Naive thymus-derived CD8-positive, alpha-beta T cell (primary cell): ENCODE measurements at regions not wholly inside any gene's neighbourhood (a gene's known extent, or its start where the extent isn't known, plus 50 kb on each side); places are given as distances from the start of the nearest gene placed in this dataset.
A peak's percentile ranks its signal among the peaks of the same experiment; 100 is the strongest.

Source experiments
- ATAC-seq, 2 donors: fragments of 150-1000 bp; cut with Tn5 transposase in 1 of 2; sonication (Bioruptor Pico), chemical (Tn5 transposase) in 1 of 2; 1 replicate in 1 of 2; 2 replicates in 1 of 2; pipeline ENCODE4 v1.10.0; 2021; ENCODE audit warnings: mild to moderate bottlenecking in 2 of 2, moderate library complexity in 2 of 2
- POLR2A ChIA-PET: fragments of 350-600 bp; sonication (Branson Sonifier 250); formaldehyde crosslinking; loops from one replicate; lab custom pipeline; 2021; ENCODE audit warnings: antibody characterized with exemption; lab: Charles Lee
- DNase-seq, 10 donors: peaks; one replicate each; pipeline versions ENCODE4 v3.0.0 to v3.0.0-alpha.2; 2020 to 2022
- H3K27ac Mint-ChIP-seq, 10 donors: one replicate each; pipeline ENCODE4 v1.8.0; 2020 to 2022; ENCODE audit warnings: mild to moderate bottlenecking in 10 of 10, mixed read lengths in 10 of 10, moderate library complexity in 4 of 10, inconsistent platforms in 1 of 10
- H3K27me3 Mint-ChIP-seq, 5 donors: one replicate each; pipeline ENCODE4 v1.8.0; 2021 to 2022; ENCODE audit warnings: mixed read lengths in 5 of 5
- H3K36me3 Mint-ChIP-seq, 3 donors: one replicate each; pipeline ENCODE4 v1.8.0; 2020 to 2022; ENCODE audit warnings: mixed read lengths in 3 of 3, mild to moderate bottlenecking in 2 of 3, inconsistent platforms in 1 of 3
- H3K4me1 Mint-ChIP-seq, 4 donors: one replicate each; pipeline ENCODE4 v1.8.0; 2021 to 2022; ENCODE audit warnings: mixed read lengths in 4 of 4
- H3K4me3 Mint-ChIP-seq, 10 donors: one replicate each; pipeline ENCODE4 v1.8.0; 2020 to 2022; ENCODE audit warnings: mild to moderate bottlenecking in 10 of 10, mixed read lengths in 10 of 10, moderate library complexity in 6 of 10, inconsistent platforms in 1 of 10
- H3K9me3 Mint-ChIP-seq, 9 donors: one replicate each; pipeline ENCODE4 v1.8.0; 2020 to 2022; ENCODE audit warnings: mixed read lengths in 9 of 9, mild to moderate bottlenecking in 3 of 9, inconsistent platforms in 1 of 9, moderate library complexity in 1 of 9

DNA sequence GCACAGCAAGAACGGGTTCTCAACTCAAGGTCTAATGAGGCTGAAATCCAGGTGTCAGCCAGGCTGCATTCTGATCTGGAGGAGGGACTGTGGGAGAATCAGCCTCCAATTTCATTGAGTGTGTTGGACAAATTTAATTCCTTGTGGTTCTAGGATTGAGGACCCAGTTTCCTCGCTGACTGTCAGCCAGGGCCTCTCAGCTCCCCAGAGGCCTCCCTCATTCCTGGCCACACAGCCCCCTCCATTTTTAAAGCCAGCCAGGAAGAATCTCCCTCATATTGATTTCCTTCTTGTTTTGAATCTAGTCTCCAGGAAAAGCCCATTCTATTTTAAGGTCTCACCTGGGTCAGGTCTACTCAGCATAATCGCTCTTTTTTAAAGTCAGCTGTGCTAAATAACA lies 73.7 kb upstream of the ARMC2 start:
- POLR2A ChIA-PET = no interaction called here
- Mint-ChIP-seq H3K4me1 (peaks cover 0 to 2% (median 0%) of the 10 kb centered on the region in 4 donors), H3K9me3 (no peaks in the 10 kb centered on the region), H3K36me3 (peaks cover 0 to 7% (median 3%) of the 10 kb centered on the region in 3 donors), H3K27ac (no peak overlapping the region), H3K4me3 (no peak overlapping the region), H3K27me3 (peaks cover 0 to 4% (median 0%) of the 10 kb centered on the region in 5 donors)
- ATAC-seq (no peak), DNase-seq (no peak)

- no peak for DNase-seq
- peaks cover 0 to 2% (median 0%) of the 10 kb centered on the region in 5 donors for H3K27me3 Mint-ChIP-seq
- POLR2A ChIA-PET = interaction anchor here (1.3 kb wide), 1 partner anchor 8 kb away, joined by 3 read pairs; no protein-coding TSS in a partner anchor
- H3K4me3 Mint-ChIP-seq = no peak overlapping the region
- H3K27ac Mint-ChIP-seq = no peak overlapping the region
- no peaks in the 10 kb centered on the region for H3K9me3 Mint-ChIP-seq
- H3K4me1 Mint-ChIP-seq = peaks cover 2 to 15% (median 10%) of the 10 kb centered on the region in 4 donors
- H3K36me3 Mint-ChIP-seq = no peaks in the 10 kb centered on the region
- no peak for ATAC-seq
Observed at GRCh38 chr6:108777536-108777935, 70.7 kb upstream of the ARMC2 start.

- POLR2A ChIA-PET = interaction anchor here (1.3 kb wide), 1 partner anchor 9 kb away, joined by 3 read pairs; no protein-coding TSS in a partner anchor
- Mint-ChIP-seq H3K4me1 (peaks cover 2 to 19% (median 10%) of the 10 kb centered on the region in 4 donors), H3K9me3 (no peaks in the 10 kb centered on the region), H3K27me3 (peaks cover 0 to 2% (median 0%) of the 10 kb centered on the region in 5 donors), H3K27ac (peak overlapping the region in 1 of 10 donors; percentile 4), H3K36me3 (no peaks in the 10 kb centered on the region), H3K4me3 (no peak overlapping the region)
- DNase-seq (no peak), ATAC-seq (no peak)
Observed at GRCh38 chr6:108778421-108779186, 69.6 kb upstream of the ARMC2 start.

- Mint-ChIP-seq H3K4me1 (peaks cover 2 to 19% (median 10%) of the 10 kb centered on the region in 4 donors), H3K9me3 (no peaks in the 10 kb centered on the region), H3K27ac (peak overlapping the region in 1 of 10 donors; percentile 61), H3K27me3 (peaks cover 0 to 2% (median 0%) of the 10 kb centered on the region in 5 donors), H3K36me3 (no peaks in the 10 kb centered on the region), H3K4me3 (peak overlapping the region in 2 of 10 donors; percentile 28 to 35)
- ATAC-seq = no peak
- POLR2A ChIA-PET = interaction anchor here (0.6 kb wide), 1 partner anchor 186 kb away, joined by 3 read pairs; no protein-coding TSS in a partner anchor
- no peak for DNase-seq
Observed at GRCh38 chr6:108779536-108780275, 68.5 kb upstream of the ARMC2 start.

- no peaks in the 10 kb centered on the region for H3K36me3 Mint-ChIP-seq
- POLR2A ChIA-PET = interaction anchor here (0.6 kb wide), 1 partner anchor 955 kb away, joined by 5 read pairs; no protein-coding TSS in a partner anchor
- peaks cover 2 to 19% (median 10%) of the 10 kb centered on the region in 4 donors for H3K4me1 Mint-ChIP-seq
- H3K4me3 Mint-ChIP-seq = peak overlapping the region in 1 of 10 donors; percentile 3
- no peaks in the 10 kb centered on the region for H3K9me3 Mint-ChIP-seq
- ATAC-seq (no peak), DNase-seq (no peak)
- H3K27ac Mint-ChIP-seq = no peak overlapping the region
- peaks cover 0 to 2% (median 0%) of the 10 kb centered on the region in 5 donors for H3K27me3 Mint-ChIP-seq
Observed at GRCh38 chr6:108780784-108781183, 67.4 kb upstream of the ARMC2 start.

DNA sequence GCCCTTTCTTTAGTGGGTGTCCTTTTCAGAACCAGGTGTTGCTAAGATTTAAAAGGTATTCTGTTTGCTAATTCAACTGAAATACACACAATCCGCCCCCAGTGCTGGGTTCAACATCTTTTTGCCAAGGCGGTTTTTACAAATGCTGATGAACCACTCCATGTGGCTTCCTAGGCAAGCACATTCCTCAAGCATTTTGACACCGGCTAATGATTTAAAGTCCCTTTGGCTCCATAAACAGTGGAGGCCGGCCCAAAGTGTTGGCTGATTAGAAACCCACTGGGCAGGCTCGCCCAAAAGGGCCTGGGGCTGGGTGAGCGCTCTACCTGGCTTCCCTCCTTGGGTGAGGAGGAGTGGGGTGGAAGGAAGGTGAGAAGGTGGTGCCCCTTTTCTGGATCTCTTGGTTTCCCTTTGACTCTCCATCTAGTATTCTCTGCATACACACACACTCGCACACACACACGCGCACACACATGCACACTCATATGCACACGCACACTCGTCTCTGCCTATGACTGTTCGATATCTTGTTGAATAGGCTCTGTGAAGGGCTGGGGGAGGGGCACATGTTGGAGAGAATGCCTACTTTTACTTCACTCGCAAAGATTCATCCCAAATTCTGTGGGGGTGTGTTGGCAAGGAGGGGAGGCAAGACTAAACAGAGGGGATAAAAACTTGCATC lies 66.7 kb upstream of the ARMC2 start:
- no peaks in the 10 kb centered on the region for H3K9me3 Mint-ChIP-seq
- peaks cover 2 to 19% (median 10%) of the 10 kb centered on the region in 4 donors for H3K4me1 Mint-ChIP-seq
- peaks cover 0 to 2% (median 0%) of the 10 kb centered on the region in 5 donors for H3K27me3 Mint-ChIP-seq
- no peak for ATAC-seq
- H3K36me3 Mint-ChIP-seq = no peaks in the 10 kb centered on the region
- peak in 2 of 10 donors; percentile 5 to 9 for DNase-seq
- POLR2A ChIA-PET = interaction anchor here (2.1 kb wide), 1 partner anchor 223 kb away, joined by 8 read pairs; no protein-coding TSS in a partner anchor
- peak overlapping the region in 2 of 10 donors; percentile 54 to 57 for H3K27ac Mint-ChIP-seq
- H3K4me3 Mint-ChIP-seq = peak overlapping the region; percentile 77 to 93 (median 88)

DNA sequence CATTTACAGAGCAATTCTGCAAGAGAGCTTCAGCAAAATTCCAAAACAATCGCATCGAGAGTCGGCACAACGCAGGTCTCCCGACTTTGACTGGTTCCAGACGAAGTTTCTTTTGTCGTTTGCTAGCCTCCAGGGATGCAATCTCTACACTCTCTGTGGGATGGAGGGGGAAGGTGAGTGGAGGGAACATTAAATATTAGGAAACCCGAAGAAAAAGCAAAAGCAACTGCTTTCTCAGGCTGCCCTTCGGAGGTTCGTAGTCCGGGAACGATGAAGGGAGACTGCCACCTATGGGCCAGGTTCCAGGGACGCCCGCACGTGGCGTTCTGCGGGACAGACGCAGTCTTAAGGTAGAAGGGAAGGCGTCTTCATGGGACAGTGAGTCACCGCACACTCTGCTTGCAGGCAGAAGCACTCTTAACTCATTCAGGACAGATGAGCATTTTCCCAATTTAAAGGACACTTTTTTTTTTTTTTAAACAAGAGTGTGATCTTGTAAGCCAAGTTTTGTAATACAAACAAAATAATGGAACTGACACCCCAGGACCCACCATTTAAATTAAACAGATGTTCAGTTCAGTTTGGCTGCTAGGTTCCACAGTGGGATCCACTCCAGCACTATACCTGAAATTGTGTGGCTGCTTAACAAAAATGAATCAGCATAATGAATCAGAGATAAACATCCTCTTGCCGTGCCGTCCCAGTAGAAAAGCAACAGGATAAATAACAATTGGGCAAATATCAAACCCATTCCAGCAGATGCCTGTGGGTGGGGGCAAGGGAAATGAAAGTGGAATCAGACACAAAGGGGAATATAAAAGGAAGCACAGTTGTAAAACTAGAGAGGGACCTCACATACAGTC lies 65.8 kb upstream of the ARMC2 start:
- Mint-ChIP-seq H3K27me3 (peaks cover 0 to 2% (median 0%) of the 10 kb centered on the region in 5 donors), H3K4me1 (peaks cover 2 to 19% (median 10%) of the 10 kb centered on the region in 4 donors), H3K36me3 (no peaks in the 10 kb centered on the region), H3K4me3 (peak overlapping the region; percentile 77 to 93 (median 88)), H3K9me3 (no peaks in the 10 kb centered on the region), H3K27ac (peak overlapping the region in 4 of 10 donors; percentile 13 to 84 (median 61))
- POLR2A ChIA-PET = interaction anchor here (0.5 to 2.1 kb wide), 2 partner anchors 175 to 223 kb away, joined by 3 to 8 read pairs; no protein-coding TSS in a partner anchor
- peak; percentile 99 to 100 for ATAC-seq
- peak; percentile 58 to 86 (median 72) for DNase-seq

DNA sequence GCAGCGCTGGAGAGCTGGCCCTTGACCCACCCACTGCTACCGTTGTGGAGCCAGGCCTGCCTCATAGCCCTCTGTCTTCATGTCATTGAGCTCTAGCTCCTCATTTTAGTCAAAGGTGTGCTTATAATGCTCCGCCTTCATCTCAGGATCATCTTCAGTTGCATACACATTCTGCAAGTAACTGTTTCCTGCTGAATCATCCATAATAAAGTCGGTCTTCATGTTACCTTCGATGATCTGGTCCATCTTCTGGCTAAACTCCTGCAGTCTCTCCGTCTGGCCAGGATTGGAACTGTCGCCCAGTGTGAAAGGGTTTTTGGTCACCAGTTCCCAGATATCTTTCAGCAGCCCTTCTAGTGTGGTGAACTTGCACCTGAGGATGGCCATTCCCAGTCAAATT lies 62.6 kb upstream of the ARMC2 start:
- ATAC-seq = no peak

DNA sequence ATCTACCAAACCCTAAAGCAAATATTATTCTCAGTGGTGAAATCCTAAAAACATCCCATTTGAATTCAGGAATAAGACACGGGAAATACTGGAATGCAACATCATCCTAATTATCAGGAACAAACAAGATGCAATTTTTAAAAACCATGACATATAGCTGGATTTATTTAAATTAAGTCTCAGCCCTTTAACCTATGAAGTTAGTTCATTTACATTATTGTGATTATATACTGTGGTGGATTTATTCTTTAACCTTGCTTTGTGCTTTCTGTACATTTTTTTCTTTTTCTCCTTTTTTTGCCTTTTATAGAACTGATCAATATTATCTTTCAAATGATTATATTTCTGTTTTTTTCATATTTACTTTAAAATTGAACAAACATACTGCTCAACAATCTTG lies 59.8 kb upstream of the ARMC2 start:
- Mint-ChIP-seq H3K27me3 (peaks cover 0 to 1% (median 0%) of the 10 kb centered on the region in 5 donors), H3K27ac (no peak overlapping the region), H3K9me3 (peaks cover 0 to 21% (median 1%) of the 10 kb centered on the region in 9 donors), H3K36me3 (no peaks in the 10 kb centered on the region), H3K4me3 (no peak overlapping the region), H3K4me1 (no peaks in the 10 kb centered on the region)
- no peak for DNase-seq
- POLR2A ChIA-PET = no interaction called here
- ATAC-seq = no peak

More for the DNA sequence above, 62.6 kb upstream of the ARMC2 start:
- Mint-ChIP-seq H3K27me3 (peaks cover 0 to 2% (median 1%) of the 10 kb centered on the region in 5 donors), H3K27ac (no peak overlapping the region), H3K9me3 (peaks cover 0 to 21% (median 1%) of the 10 kb centered on the region in 9 donors), H3K36me3 (no peaks in the 10 kb centered on the region), H3K4me1 (peaks cover 2 to 13% (median 10%) of the 10 kb centered on the region in 4 donors), H3K4me3 (no peak overlapping the region)
- POLR2A ChIA-PET = interaction anchor here (1.4 kb wide), 1 partner anchor 226 kb away, joined by 3 read pairs; no protein-coding TSS in a partner anchor
- DNase-seq = no peak

- Mint-ChIP-seq H3K27ac (no peak overlapping the region), H3K4me3 (no peak overlapping the region), H3K4me1 (no peaks in the 10 kb centered on the region), H3K27me3 (peaks cover 0 to 1% (median 0%) of the 10 kb centered on the region in 5 donors), H3K9me3 (peaks cover 0 to 21% (median 1%) of the 10 kb centered on the region in 9 donors), H3K36me3 (no peaks in the 10 kb centered on the region)
- POLR2A ChIA-PET = no interaction called here
- ATAC-seq = no peak
- no peak for DNase-seq
Observed at GRCh38 chr6:108789475-108789874, 58.7 kb upstream of the ARMC2 start.

GRCh38 chr6:108791700-108792099 lies 56.5 kb upstream of the ARMC2 start:
- Mint-ChIP-seq H3K36me3 (no peaks in the 10 kb centered on the region), H3K4me3 (no peak overlapping the region), H3K27me3 (peaks cover 0 to 1% (median 0%) of the 10 kb centered on the region in 5 donors), H3K9me3 (peaks cover 0 to 21% (median 1%) of the 10 kb centered on the region in 9 donors), H3K4me1 (no peaks in the 10 kb centered on the region), H3K27ac (no peak overlapping the region)
- POLR2A ChIA-PET = no interaction called here
- no peak for ATAC-seq
- no peak for DNase-seq
